ENCODE measurements at regions not wholly inside any gene's neighbourhood (a gene's known extent, or its start where the extent isn't known, plus 50 kb on each side); places are given as distances from the start of the nearest gene placed in this dataset.

- Histone ChIP-seq H3K4me1 (ENCODE audit: insufficient read depth) (peaks cover 6% of the 10 kb centered on the region), H3K27me3 (no peaks in the 10 kb centered on the region), H3K27ac (no peak overlapping the region), H3K4me3 (no peak overlapping the region), H3K9me3 (no peaks in the 10 kb centered on the region), H3K36me3 (no peaks in the 10 kb centered on the region)
- 95 to 96% (median 95%) methylated on average over 6 of the region's 6 CpGs for WGBS, 3 donors
- intact Hi-C loops (cut with DNase I), result no loop called here
- no peak for DNase-seq
- no peak for TF ChIP-seq EP300 (IDR thresholded peaks at IDR 0.05)
- no peak for TF ChIP-seq CTCF (IDR thresholded peaks at IDR 0.05)
- no peak for TF ChIP-seq POLR2A (IDR thresholded peaks at IDR 0.05)
Observed at GRCh38 chr13:80010286-80010831, 330.6 kb downstream of the SPRY2 start.

GRCh38 chr13:80009760-80010159 lies 331.2 kb downstream of the SPRY2 start:
- intact Hi-C loops (cut with DNase I), result no loop called here
- DNase-seq, result no peak
- Histone ChIP-seq H3K36me3 (no peaks in the 10 kb centered on the region), H3K27me3 (no peaks in the 10 kb centered on the region), H3K9me3 (no peaks in the 10 kb centered on the region), H3K4me3 (no peak overlapping the region), H3K27ac (no peak overlapping the region), H3K4me1 (ENCODE audit: insufficient read depth) (peaks cover 6% of the 10 kb centered on the region)
- no peak for TF ChIP-seq EP300 (IDR thresholded peaks at IDR 0.05)

GRCh38 chr13:80006940-80007339 lies 334.0 kb downstream of the SPRY2 start:
- peaks cover 4% of the 10 kb centered on the region for H3K4me1 ChIP-seq (ENCODE audit: insufficient read depth)
- H3K36me3 ChIP-seq, result no peaks in the 10 kb centered on the region
- WGBS, 3 donors, result 78 to 81% (median 80%) methylated on average over 4 of the region's 4 CpGs
- DNase-seq, result no peak
- no peak overlapping the region for H3K27ac ChIP-seq
- no peak overlapping the region for H3K4me3 ChIP-seq
- H3K9me3 ChIP-seq, result no peaks in the 10 kb centered on the region
- intact Hi-C loops (cut with DNase I), result no loop called here
- no peaks in the 10 kb centered on the region for H3K27me3 ChIP-seq
- TF ChIP-seq CTCF (IDR thresholded peaks at IDR 0.05), result no peak
- TF ChIP-seq POLR2A (IDR thresholded peaks at IDR 0.05), result no peak
- no peak for TF ChIP-seq EP300 (IDR thresholded peaks at IDR 0.05)

DNA sequence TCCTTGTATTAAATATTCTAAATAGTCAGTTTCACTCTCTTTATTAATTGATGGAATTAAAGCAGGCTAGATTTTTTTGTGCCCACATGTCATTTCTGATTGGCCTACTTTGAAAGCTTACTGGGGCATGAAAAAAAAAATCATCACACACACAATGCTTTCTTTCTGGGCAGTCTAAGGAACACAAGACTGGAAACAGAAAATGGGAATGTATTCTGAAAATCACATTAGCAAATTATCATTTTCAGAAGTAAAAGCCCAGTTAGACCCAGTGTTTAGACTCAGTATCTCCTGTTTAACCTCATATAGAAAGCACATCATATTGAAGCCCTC lies 339.4 kb downstream of the SPRY2 start:
- no peak for TF ChIP-seq EP300 (IDR thresholded peaks at IDR 0.05)
- no peak for TF ChIP-seq CTCF (IDR thresholded peaks at IDR 0.05)
- no peak for TF ChIP-seq POLR2A (IDR thresholded peaks at IDR 0.05)
- no peak for DNase-seq
- no peaks in the 10 kb centered on the region for H3K27me3 ChIP-seq
- H3K27ac ChIP-seq, result no peak overlapping the region
- H3K9me3 ChIP-seq, result no peaks in the 10 kb centered on the region
- no peaks in the 10 kb centered on the region for H3K4me1 ChIP-seq (ENCODE audit: insufficient read depth)
- H3K4me3 ChIP-seq, result no peak overlapping the region
- no peaks in the 10 kb centered on the region for H3K36me3 ChIP-seq
- intact Hi-C loops (cut with DNase I), result no loop called here

GRCh38 chr13:80000684-80001509 lies 340.0 kb downstream of the SPRY2 start:
- intact Hi-C loops (cut with DNase I), result no loop called here
- no peak overlapping the region for H3K27ac ChIP-seq
- H3K4me3 ChIP-seq, result no peak overlapping the region
- no peaks in the 10 kb centered on the region for H3K36me3 ChIP-seq
- no peaks in the 10 kb centered on the region for H3K27me3 ChIP-seq
- no peak for DNase-seq
- no peaks in the 10 kb centered on the region for H3K9me3 ChIP-seq
- TF ChIP-seq POLR2A (IDR thresholded peaks at IDR 0.05) (no peak), CTCF (IDR thresholded peaks at IDR 0.05) (no peak), EP300 (IDR thresholded peaks at IDR 0.05) (no peak)
- whole genome bisulfite sequencing, 3 donors, result 78 to 85% (median 78%) methylated on average over 4 of the region's 4 CpGs
- H3K4me1 ChIP-seq (ENCODE audit: insufficient read depth), result no peaks in the 10 kb centered on the region

Measured in ovary (tissue), 7 donors.